Stimulated activated CD8-positive, alpha-beta memory T cell treated with anti-CD3 and anti-CD28 coated beads, Interleukin-4, amount 100 ng/mL, for 4 hours (primary cell): ENCODE measurements at regions not wholly inside any gene's neighbourhood (a gene's known extent, or its start where the extent isn't known, plus 50 kb on each side); places are given as distances from the start of the nearest gene placed in this dataset.

ENCODE experiments used
- DNase-seq, 2 donors: peaks; one replicate each; pipeline ENCODE4 v3.0.0-alpha.2; 2020; ENCODE audit warnings: low read depth in 2 of 2, low spot score in 1 of 2

GRCh38 chr20:56797023-56797422, 167.9 kb downstream of the TFAP2C start:
- DNase-seq = no peak

GRCh38 chr20:56798634-56799033, 169.5 kb downstream of the TFAP2C start:
- no peak for DNase-seq

GRCh38 chr20:56799187-56799586, 170.1 kb downstream of the TFAP2C start:
- no peak for DNase-seq

GRCh38 chr20:56800088-56800487, 171.0 kb downstream of the TFAP2C start:
- no peak for DNase-seq

GRCh38 chr20:56801971-56802755, 173.1 kb downstream of the TFAP2C start:
- no peak for DNase-seq

- no peak for DNase-seq
Observed at GRCh38 chr20:56802805-56803204, 173.7 kb downstream of the TFAP2C start.

GRCh38 chr20:56805313-56805712, 176.2 kb downstream of the TFAP2C start:
- no peak for DNase-seq

- no peak for DNase-seq
Observed at GRCh38 chr20:56805966-56806365, 176.9 kb downstream of the TFAP2C start.

GRCh38 chr20:56806952-56807517, 177.9 kb downstream of the TFAP2C start:
- no peak for DNase-seq

- DNase-seq = no peak
Observed at GRCh38 chr20:56808117-56808725, 179.1 kb downstream of the TFAP2C start.

GRCh38 chr20:56808732-56809131, 179.6 kb downstream of the TFAP2C start:
- DNase-seq = no peak

GRCh38 chr20:56809668-56810067, 180.6 kb downstream of the TFAP2C start:
- DNase-seq = no peak

- no peak for DNase-seq
Observed at GRCh38 chr20:56810141-56810540, 181.0 kb downstream of the TFAP2C start.

GRCh38 chr20:56815796-56816195, 186.7 kb downstream of the TFAP2C start:
- DNase-seq = no peak

GRCh38 chr20:56816349-56816748, 187.2 kb downstream of the TFAP2C start:
- DNase-seq = no peak

GRCh38 chr20:56817780-56818675, 188.9 kb downstream of the TFAP2C start:
- DNase-seq = no peak

- DNase-seq = no peak
Observed at GRCh38 chr20:56820984-56821383, 191.9 kb downstream of the TFAP2C start.

GRCh38 chr20:56826306-56826704, 197.2 kb downstream of the TFAP2C start:
- DNase-seq = no peak

- DNase-seq = no peak
Observed at GRCh38 chr20:56826705-56827665, 197.9 kb downstream of the TFAP2C start.

- no peak for DNase-seq
Observed at GRCh38 chr20:56827763-56828162, 198.7 kb downstream of the TFAP2C start.
